ENCODE measurements at regions not wholly inside any gene's neighbourhood (a gene's known extent, or its start where the extent isn't known, plus 50 kb on each side); places are given as distances from the start of the nearest gene placed in this dataset.

DNA sequence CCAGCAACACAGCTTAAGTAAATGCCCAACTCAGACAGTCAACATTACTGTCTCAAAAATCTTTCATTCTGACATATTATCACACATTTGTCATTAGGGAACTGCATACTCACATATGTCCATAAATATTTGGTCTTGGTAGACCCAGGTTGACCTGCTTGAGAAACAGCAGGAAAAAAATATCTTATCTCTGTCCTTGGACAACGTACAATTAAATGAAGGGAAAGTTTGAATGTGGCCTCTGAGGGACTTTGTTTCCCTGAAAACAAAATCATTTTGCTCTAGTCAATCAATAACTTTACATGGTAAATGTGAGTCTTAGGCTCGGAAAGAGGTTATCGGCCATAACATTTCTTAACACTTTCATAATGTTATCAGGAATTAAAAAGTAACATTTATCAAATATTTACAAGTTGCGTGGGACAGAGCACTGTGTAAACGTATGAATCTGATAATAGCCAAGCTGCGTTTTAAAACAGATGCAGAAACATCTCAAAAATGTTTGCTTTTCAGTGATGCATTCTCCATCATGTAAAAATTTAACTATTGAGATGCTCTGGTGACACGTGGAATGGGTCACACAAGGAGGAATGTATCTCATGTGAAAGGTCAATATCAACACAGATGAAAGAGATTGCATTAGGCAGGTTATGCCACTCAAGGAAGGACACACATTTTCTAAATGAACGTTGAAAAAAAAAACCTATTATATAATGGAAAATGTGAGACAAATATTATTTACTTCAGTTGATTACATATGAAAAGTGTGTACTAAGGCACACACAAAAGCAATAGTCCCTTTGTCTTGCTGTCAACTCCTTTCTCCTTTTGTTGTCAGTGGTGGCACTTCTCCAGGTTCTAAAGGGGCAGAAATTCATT, 304.4 kb downstream of the WDR72 start:
- TF ChIP-seq, protein P1, sequence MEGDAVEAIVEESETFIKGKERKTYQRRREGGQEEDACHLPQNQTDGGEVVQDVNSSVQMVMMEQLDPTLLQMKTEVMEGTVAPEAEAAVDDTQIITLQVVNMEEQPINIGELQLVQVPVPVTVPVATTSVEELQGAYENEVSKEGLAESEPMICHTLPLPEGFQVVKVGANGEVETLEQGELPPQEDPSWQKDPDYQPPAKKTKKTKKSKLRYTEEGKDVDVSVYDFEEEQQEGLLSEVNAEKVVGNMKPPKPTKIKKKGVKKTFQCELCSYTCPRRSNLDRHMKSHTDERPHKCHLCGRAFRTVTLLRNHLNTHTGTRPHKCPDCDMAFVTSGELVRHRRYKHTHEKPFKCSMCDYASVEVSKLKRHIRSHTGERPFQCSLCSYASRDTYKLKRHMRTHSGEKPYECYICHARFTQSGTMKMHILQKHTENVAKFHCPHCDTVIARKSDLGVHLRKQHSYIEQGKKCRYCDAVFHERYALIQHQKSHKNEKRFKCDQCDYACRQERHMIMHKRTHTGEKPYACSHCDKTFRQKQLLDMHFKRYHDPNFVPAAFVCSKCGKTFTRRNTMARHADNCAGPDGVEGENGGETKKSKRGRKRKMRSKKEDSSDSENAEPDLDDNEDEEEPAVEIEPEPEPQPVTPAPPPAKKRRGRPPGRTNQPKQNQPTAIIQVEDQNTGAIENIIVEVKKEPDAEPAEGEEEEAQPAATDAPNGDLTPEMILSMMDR (IDR thresholded peaks at IDR 0.05) = no peak
- no peak for TF ChIP-seq EZH2 (IDR thresholded peaks at IDR 0.05; ENCODE audit: borderline replicate concordance, insufficient read depth, low read depth, low read length, poor library complexity, severe bottlenecking)

Measured in B cell (primary cell).